HG03159 (cell line): ENCODE measurements at regions not wholly inside any gene's neighbourhood (a gene's known extent, or its start where the extent isn't known, plus 50 kb on each side); places are given as distances from the start of the nearest gene placed in this dataset.

ENCODE experiments used
- ATAC-seq: cut with Tn5 transposase; IDR thresholded peaks from one replicate; pipeline ENCODE4 v1.9.1; 2021; ENCODE audit warnings: mild to moderate bottlenecking, moderate library complexity; ENCODE audit not compliant: unreplicated experiment

DNA sequence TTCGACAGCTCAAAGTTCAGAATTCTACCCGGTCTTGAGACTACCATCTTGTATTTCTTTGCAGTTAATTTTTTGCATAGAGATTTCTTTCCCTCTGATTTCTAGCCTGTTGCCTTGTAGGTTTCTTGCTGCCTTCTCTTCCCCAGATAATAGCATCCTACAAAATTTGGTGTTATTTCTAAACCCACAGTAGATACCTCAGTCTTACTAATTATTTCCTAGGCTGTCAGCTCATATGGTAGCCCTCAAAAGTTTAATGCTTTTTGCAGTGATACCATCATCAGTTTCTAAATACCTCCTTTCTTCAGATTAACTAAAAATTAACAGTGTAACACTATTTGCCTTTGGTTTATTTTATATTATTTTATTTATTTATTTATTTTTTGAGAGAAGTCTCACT is 61.9 kb upstream of the TMPO start:
- ATAC-seq = no peak

DNA sequence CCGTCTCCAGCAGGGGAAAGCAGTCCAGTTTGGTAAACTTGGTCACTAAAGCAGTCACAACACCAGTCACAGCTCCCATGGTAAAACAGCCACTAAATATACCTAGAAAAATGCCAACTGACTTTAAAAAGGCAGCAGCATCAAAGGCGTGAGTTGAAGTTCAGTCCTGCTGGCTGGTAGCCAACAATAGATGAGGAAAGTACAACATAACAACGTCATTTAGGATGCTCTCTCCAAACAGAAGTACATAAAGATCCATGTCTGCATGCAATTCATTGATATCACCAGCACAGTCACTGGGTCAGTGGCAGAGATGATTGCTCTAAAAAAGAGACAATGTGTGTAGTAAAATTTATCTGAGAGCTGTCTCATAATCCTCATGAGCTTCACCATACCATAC is 59.3 kb upstream of the TMPO start:
- no peak for ATAC-seq

DNA sequence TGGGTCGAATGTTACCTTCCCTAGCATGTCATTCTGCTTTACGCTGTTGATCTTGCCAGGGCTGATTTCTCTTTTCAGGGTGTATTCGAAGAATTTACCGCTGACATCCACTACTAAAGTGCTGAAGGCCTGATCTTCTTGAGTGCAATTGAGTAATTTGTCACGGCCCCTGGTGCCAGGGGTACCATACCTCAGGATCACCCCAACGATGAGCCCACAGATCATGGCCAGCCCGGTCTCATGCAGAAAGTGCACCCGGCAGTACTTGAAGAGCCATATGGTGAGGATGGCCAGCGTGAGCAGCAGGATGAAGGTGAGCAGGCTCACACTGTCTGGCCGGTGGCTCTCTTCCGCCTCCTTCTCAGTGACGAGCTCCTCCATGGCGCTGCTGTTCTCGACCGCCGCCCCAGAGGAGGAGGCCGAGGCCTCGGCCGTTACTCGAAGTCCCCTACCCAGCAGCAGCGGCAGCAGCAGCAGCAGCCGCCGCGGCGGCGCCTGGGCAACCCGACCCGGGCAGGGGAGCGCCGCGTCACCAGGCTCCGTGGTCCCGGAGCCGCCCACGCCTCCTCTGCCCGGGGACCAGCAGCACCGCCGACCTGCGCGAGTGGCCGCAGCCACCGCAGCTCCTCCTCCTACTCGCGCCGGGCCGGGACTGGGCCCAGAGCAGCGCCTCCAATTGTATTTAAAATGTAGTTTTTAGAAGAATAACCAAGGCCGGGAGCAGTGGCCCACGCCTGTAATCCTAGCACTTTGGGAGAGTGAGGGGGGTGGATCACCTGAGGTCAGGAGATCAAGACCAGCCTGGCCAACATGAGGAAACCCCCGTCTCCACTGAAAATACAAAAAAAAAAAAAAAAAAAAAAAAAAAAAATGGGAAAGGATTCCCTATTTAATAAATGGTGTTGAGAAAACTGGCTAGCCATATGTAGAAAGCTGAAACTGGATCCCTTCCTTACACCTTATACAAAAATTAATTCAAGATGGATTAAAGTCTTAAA is 58.5 kb upstream of the TMPO start:
- no peak for ATAC-seq

DNA sequence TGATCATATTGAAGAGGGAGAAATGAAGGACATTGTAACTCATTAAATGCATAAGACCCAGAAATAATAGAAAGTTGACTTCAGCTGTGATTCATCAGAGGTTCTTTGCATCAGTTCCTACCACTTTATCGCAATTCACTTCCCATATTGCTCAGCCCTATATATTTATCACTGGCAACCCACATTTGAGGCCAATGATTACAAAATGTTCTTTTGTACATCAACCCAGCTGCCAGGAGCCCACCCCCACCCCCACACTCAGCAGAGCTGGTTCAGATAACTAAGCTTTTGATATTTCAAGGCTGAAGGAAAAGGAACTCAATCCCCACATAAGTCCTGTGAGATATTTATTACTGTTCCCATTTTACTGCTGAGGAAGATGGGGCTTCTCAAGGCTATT is 51.2 kb upstream of the TMPO start:
- no peak for ATAC-seq

DNA sequence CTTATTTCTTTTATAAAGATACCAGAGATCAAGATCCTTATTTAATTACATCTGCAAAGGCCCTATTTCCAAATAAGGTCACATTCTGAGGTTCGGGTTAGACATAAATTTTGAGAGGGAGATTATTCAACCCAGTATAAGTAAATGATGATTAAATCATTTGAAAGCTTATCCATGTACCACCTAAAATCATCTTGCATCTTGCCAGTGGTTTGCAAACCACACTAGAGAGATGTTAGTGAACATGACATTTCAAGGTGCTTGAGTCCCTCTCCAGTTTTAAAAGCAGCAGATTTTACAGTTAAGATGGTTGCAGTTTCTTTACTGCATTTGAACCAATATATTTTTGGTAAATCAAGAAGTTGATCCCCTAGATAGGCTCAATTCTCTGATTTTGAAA is 49.9 kb upstream of the TMPO start:
- no peak for ATAC-seq
